HuH-7.5 (cell line): ENCODE measurements at regions not wholly inside any gene's neighbourhood (a gene's known extent, or its start where the extent isn't known, plus 50 kb on each side); places are given as distances from the start of the nearest gene placed in this dataset.
A peak's percentile ranks its signal among the peaks of the same experiment; 100 is the strongest.

Source experiments
- DNase-seq: peaks from one replicate; pipeline ENCODE4 v3.0.0; 2011; ENCODE audit warnings: low spot score

DNA sequence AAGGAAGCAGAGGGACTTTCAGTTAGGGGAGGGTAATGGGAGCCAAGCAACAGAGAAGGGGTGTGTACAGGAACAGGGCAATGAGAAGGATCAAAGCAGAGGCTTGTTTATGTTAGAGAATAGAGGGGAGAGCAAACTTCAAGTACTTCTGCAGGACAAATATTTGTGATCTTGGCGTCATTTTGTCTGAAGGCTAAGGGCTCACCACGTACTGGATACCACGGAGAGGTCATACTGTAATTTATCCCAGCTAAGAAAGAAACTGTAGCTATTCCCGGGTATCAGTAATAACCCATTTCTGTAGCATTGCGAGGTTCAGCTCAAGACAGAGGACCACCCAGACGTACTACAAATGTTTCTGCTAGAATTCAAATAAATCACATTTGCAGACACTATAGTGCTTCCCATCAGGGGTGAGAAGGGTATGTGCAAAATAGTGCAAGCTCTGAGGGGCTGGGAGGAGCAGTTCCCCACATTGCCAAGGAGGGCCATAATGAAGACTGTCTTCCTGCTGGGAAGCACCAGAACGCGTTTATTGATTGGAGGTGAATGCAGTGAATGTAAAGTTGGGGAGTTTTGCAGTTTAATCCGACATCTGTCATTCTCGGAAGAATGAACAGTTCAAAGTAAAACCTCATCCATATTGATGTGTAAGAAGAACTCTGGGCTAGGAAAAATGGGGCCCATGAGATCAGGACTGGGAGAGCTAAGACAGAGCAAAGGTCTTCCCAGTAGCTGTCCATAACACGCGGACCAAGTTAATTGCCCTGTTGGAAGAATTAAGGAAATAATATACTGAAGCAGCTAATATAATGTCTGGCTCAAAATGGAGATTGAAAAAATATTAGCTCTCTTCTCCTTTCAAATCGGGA, 136.9 kb downstream of the RWDD3 start:
- no peak for DNase-seq

GRCh38 chr1:95371666-95372282, 137.8 kb downstream of the RWDD3 start:
- DNase-seq: no peak

DNA sequence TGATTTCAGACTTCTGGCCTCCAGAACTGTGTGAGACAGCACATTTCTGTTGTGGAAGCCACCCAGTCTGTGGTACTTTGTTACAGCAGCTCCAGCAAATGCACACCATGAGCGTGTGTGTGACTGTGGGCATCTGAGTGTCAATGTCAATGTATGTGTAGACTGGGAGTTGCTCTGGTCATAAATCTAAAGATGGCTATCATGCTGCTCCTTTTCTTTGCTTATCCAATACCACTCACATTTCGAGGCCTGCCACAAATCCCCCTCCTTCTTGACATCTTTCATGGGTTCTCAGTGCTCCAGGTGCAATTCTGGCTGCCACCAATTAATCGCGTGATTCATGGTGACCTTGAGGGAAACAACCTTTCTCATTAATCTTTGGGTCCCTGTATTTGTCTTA, 141.2 kb downstream of the RWDD3 start:
- no peak for DNase-seq

DNA sequence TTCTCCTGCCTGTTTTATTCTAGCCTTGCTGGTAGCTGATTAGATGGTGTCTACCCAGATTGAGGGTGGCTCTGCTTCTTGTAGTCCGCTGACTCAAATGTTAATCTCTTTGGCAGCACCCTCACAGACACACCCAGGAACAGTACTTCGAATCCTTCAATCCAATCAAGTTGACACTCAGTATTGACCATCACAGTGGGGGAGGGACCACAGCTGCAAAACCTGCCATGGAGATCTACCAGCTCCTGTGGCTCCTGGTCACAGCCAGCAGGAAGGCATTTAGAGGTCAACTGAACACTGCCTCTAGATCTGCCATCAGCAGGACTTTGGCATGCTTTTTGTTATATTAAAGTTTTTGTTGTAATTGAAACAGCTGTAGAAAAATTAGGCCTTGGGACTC, 146.9 kb downstream of the RWDD3 start:
- DNase-seq: no peak

GRCh38 chr1:95382000-95382786, 148.2 kb downstream of the RWDD3 start:
- no peak for DNase-seq

GRCh38 chr1:95383111-95383510, 149.1 kb downstream of the RWDD3 start:
- DNase-seq: no peak

- DNase-seq: no peak
Measured at GRCh38 chr1:95384567-95384966, 150.6 kb downstream of the RWDD3 start.

DNA sequence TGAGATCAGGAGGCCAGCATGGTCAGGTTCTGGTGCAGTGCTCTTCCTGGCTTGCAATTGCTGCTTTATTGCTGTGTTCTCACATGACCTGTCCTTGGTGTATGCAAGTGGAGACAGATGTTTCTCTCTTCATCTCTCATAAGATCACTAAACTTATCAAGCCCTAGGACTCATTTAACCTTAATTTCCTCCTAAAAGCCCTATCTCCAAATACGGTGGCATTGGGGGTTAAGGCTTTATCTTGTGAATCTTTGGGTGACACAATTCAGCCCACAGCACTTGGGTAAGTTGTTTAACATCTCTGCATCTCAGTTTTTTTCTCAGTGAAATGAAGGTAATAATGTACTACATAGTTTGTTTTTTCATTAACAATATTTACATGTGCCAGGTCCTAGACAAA, 152.4 kb downstream of the RWDD3 start:
- no peak for DNase-seq

DNA sequence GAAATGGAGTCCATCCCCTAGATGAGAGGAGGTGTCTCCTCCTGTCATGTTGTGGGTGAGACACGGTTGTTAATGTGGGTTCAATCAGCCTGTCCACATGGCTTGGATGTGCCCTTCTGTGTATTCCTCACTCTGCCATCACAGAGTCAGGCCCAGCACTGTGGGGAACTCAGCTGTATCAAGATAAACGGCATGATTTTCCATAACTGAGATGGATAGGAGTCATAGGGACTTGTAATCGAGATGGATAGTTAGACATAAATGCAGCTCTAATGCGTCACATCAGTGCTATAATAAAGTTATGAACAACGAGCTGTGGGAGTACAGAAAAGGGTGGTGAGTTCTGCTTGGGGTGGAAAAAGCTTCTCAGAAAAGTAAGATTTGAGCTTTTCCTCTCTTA, 152.9 kb downstream of the RWDD3 start:
- DNase-seq: no peak

- no peak for DNase-seq
Measured at GRCh38 chr1:95388031-95388430, 154.0 kb downstream of the RWDD3 start.

- no peak for DNase-seq
Measured at GRCh38 chr1:95393434-95393833, 159.4 kb downstream of the RWDD3 start.

DNA sequence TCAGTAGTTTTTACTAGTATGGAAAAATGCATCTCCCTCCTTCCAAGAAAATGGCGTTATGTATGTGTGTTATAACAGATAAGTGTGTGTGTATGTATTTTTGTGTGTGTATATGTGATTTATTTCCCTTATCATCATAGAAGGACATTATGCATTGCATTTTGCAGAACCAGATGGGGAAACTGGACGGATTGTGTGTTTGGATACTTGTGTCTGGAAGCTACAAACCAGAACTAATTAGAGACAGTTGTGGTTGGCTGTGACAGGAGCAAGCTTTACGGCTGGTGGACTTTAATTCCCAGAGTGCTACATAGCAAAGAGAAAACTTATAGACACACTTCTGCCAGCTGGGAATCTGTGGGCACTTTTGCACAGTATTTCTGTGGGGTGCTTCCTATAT, 162.5 kb downstream of the RWDD3 start:
- DNase-seq: no peak

DNA sequence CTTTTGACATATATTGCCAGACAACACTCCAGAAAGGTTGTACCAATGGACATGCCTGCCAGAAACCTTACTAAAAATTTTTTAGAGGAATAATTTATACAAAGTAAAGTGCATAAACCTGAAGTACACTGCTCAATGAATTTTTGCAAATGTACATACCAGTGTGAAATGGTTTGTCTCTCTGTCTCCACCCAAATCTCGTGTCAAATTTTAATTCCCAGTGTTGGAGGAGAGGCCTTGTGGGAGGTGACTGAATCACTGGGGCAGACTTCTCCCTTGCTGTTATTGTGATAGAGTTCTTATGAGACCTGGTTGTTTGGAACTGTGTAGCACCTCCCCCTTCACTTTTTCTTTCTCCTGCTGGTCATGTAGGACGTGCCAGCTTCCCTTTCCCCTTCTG, 168.8 kb downstream of the RWDD3 start:
- DNase-seq: no peak

- DNase-seq: no peak
Measured at GRCh38 chr1:95406279-95406678, 172.3 kb downstream of the RWDD3 start.

DNA sequence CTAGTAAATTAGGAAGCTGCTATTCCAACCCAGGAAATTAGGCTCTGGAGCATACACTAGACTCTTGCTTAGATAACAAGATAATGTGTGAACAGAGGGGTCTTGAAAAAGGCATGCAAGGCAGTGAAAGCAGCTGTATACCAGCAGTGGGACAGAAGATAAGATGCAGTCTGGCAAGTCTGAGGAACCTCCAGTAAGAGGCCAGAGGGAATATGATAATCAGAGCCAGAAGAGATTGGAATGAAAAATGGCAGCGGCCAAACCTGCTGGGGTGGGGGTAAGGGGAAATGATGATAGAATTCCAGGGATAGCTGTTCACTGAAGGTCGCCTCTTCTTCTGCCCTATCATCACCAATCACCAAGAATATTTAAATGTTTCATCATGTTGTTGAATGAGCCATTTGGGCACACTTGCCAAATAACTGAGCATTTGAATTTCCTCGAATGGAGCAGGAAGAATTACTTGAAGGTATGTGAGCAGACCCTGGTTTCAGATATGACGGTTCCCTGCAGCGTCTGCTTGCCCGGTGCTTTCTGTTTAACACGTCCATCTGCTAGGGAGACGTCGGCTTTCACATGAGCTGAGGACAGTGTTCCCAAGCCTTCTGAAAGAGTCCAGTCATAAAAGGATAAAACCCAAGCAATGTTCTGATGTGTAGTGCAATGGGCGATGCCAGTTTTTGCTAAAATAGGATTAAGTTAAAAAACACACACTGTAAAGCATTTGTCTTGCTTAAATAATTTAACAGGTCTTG, 173.3 kb downstream of the RWDD3 start:
- DNase-seq: no peak

- DNase-seq: no peak
Measured at GRCh38 chr1:95407886-95408291, 173.9 kb downstream of the RWDD3 start.

GRCh38 chr1:95408507-95409136, 174.6 kb downstream of the RWDD3 start:
- no peak for DNase-seq

DNA sequence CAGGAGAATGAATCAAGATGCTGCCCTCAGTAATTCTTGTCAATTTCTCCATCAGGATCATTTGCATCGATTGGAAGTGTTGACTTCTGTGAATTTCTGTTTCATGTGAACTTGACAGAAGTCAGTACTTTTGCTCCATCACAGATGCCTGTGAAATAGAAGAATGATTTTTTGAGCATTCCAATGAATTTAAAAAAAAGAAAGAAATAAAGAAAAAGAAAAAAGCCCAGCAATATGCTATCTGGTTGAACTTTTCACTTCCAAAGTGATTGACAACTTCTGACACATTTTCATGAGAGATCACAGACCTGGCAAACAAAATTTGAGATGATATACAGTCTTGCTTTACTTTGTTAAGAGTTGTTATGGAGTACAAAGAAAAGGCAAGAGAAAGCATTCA, 175.3 kb downstream of the RWDD3 start:
- no peak for DNase-seq

- DNase-seq: no peak
Measured at GRCh38 chr1:95409901-95410300, 175.9 kb downstream of the RWDD3 start.

GRCh38 chr1:95415146-95415545, 181.1 kb downstream of the RWDD3 start:
- DNase-seq: no peak

DNA sequence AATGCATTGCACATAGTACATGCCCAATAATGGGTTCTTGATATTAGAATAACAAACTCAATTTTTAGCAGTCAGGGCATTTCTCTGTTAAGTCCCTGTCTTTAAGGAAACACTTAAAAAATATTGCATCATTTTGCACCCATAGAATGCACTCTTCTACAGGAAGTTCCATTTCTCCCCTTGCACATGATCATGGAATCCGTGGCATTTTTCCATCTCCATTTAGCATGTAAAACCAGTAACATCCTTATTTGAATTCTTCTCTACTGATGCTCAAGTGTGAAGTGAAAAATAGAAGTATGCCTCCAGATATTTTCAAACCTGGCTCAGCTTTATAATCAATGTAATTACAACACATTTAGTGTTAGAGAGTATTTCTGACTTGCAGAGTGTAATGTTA, 192.8 kb downstream of the RWDD3 start:
- DNase-seq: no peak

DNA sequence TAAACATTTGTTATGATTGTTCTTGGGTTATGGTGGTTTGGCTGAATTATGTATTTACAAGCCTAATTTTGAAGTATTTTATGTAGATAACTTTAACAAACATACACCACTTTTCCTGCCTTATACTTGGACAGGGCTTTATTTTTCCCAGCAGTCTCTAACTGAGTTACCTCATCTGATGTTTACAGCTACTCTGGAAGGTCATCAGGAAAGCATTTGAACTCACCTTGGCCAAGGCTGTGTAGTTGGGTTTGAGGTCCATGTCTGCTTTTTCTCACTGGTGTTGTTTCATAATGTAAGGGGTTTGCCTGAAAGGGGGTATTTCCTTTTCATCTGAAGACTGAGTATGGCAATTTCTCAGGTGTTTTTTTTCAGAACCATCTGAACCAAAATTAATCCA, 193.5 kb downstream of the RWDD3 start:
- DNase-seq: peak; percentile 4
